ENCODE measurements at regions not wholly inside any gene's neighbourhood (a gene's known extent, or its start where the extent isn't known, plus 50 kb on each side); places are given as distances from the start of the nearest gene placed in this dataset.
A peak's percentile ranks its signal among the peaks of the same experiment; 100 is the strongest.
"Not testable (repeated sequence)": the region's sequence is repeated elsewhere in the genome, so short reads cannot be mapped to it uniquely, and the experiment has no call there.

DNA sequence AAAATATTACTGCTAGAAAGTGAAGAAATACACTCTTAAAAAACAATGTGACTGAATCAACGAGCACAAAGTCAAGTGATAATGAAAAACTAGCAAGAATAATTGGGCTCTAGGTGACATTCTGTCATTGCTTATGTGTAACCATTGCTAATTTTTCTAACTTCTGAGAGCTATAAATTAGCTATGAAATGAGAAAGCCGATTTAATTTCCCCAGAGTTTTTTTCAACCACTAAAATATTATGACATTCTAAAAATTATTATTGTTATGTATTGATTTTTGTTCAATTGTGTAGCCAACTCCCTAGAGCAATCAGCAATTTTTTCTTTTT, 458.6 kb upstream of the ATXN8OS start:
- DNase-seq = no peak

DNA sequence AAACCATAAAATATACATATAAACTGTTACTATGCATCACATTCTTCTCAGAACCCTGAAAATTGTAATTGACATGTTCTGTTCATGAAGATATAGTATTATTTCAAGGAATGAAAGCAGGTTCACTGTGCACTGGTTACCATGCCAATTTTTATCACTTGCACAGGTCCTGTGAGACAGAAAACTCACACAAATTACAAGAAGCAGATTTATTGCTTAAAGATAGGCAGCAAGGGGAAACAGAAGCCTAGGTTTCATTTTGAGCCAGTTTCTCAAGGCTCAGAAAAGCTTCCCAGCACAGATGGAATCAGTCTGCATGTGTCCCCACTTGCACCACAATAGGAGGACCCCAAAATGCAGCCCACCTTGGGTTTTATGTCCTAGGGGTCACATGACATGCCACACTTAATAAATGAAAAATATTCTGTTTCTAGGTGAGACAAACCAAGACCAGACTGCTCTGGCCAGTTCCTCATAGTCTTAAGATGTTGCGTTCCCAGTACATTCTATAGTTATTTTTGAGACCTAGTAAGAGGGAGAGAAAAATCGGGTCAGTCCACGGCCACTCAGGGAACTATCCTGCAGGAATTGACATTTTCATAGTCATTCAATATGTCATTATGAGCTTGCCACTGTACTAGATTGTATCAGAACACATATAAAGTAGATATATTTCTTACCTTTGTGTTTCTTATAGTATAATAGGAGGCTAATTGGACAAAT, 459.1 kb upstream of the ATXN8OS start:
- no peak for DNase-seq

DNA sequence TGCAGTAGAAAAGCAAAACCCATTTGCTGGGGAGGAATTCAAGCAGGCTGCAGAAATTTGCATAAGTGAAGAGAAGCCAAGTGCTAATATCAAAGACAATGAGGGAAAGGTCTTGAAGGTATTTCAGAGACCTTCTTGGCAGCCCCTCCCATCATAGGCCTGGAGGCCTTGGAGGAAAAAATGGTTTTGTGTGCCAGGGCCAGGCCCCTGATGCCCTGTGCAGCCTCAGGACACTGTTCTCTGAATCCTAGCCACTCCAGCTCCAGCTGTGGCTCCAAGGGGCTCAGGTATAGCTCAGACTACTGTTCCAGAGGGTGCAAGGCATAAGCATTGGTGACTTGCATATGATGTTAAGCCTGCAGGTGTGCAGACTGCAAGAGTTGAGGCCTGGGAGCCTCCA, 463.2 kb upstream of the ATXN8OS start:
- no peak for DNase-seq

DNA sequence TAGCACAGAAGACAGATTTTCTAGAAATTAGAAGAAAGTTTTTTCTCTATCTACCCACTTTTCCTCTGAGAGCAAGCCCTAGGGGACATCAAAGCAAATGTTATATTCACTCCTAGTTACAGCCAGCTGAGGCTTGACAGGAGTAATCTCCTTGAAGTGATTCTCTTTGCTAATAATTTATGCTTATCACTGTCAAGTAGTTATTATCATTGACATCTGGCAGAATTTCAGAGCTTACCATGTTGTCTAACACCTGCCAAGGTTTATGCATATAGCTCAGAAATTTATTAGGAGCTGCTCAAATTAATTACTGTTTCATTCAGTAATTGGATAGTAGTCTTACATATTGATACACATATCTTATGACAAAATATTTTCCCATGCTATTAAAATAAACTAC, 465.9 kb upstream of the ATXN8OS start:
- DNase-seq = no peak

DNA sequence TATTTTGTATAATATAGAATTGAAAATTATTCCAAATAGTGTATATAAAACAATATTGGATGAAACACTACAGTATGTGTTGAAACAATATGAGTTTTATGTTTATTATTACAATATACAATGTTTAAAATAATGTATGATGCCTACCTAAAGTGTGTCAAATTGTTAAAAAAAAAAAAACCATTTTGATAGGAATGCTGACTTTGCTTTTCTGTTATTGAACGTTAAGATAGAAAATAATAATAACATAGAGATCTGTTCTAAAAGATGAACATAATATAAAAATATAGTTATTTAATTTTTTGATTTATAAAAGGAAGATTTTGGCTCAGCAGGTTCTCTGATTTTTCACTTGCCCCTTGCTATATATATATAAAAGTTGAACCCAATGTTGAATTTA, 474.6 kb upstream of the ATXN8OS start:
- no peak for DNase-seq

DNA sequence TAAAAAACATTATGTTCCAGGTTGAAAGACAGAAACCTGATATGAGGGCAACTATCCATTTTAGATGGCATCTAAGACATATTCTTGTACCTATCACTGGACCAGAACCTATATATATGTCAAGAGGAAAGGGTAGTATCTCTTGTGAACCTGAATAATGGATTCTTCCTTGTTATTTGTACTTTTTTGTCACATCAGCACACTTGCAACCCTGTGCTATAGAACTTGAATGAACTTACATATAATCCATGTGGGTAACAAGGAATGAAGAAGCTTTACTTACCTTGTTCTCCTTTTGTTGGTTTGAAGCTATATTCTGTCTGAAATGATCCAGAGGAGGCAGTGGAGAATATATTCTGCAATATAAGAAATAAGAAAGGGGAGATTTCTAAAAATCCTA, 483.7 kb upstream of the ATXN8OS start:
- DNase-seq = no peak

DNA sequence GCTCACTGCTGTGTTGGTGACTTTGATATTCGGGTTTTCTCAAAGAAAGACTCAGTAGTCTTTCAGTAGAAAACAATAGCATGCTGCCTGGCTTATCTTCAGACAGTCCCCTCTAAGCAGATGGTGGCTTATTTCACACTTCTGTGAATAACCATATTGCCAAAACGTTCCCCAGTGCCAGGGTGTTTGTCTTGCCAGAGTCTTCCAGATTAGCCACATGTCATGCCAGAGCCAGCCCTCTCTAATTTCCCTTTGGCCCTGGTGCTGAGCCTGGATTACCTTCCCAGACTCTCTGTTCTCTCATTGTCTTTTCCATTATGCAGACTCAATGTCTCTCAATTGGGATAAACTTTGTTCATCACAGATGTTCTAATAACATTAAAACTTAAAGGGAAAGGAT, 488.0 kb upstream of the ATXN8OS start:
- peak; percentile 53 for DNase-seq

DNA sequence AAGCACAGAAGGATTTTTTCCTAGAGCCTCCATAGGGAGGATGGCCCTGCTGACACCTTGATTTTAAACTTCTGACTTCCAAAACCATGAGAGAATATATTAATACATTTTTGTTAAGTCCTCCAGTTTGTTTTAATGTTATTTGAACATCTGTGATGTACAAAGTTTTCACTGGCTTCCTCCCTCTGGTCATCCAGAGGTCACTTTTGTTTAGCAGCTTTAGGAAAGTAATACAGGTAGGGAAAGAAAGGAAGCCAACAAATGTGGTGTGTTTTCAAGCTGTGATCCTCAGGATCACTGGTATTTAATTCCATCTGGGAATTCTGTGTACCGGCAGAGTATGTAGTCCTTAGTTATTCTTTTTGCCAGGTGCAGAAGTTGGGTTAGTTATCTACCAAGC, 488.8 kb upstream of the ATXN8OS start:
- no peak for DNase-seq

DNA sequence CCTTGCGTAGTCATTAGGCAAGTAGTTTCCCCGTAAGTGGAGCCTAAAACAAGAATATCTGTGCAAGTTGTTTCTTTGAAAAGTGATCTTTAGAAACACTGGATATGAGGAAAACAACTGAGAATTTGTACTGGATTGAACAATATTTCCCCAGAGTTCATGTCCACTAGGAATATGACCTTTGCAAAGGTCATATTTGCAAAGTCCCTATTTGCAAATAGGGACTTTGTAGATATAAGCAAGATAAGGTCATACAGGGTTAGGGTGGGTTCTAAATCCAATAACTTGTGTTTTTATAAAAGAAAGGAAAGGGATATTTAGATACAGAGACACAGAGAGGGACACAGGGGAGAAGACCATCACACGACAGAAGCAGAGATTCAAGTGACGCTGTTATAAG, 489.2 kb upstream of the ATXN8OS start:
- DNase-seq = no peak

DNA sequence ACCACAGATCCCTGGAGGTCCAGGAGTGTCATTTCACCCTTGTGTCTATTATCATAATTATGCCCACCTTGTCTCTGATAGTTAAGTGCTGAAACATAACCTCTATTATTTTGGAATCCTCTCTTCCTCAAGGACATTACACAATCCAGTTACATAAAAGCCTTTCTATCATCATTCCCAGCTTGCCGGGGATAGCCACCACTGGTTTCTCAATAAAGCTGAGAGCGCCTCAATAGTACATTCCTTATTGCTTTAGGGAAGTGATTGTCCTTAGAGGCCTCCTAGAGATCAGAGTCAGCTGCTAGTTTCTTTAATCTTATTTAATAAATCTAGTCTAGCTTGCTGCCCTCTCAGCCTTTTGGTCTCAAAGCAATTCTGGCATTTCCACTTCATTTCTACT, 490.0 kb upstream of the ATXN8OS start:
- DNase-seq = no peak

DNA sequence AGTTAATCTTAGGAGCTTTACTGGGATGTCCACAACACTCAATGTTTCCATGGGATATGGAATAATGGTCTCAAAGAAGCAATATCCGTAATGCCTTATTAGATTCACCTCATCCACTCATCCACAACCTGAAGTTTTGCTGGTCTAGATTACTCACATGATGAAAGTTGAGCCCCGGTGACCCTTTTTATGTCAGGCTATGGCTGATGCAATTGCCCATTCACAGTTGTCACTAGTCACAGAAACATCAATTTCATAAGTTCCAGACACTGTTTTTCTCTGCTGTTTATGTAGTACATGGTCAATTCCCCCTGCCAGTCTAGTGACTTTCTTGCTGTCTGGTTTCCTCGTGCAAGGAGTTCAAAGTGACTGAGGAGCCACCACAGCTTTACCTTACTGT, 491.2 kb upstream of the ATXN8OS start:
- no peak for DNase-seq

DNA sequence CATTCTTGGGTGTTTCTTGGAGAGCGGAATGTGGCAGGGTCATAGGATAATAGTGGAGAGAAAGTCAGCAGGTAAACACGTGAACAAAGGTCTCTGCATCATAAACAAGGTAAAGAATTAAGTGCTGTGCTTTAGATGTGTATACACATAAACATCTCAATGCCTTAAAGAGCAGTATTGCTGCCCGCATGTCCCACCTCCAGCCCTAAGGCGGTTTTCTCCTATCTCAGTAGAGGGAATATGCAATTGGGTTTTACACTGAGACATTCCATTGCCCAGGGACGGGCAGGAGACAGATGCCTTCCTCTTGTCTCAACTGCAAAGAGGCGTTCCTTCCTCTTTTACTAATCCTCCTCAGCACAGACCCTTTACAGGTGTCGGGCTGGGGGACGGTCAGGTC, 492.6 kb upstream of the ATXN8OS start:
- DNase-seq = not testable (repeated sequence)

DNA sequence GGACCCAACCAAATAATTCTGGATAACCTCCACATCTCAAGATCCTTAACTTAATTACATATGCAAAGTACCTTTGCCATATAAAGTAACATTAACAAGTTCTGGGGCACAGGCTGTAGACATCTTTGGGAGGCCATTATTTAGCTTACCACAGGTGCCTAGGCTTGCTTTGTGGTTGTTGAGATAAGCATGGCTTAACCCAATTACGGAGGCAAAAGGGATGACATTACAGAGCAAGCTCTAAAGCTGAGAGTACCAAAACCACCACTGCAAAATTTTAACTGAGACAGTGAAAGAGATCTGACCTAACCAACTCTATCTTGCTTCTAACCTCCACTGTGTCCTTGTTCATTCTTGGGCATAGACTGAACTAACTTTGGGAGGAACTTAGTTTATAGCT, 502.9 kb upstream of the ATXN8OS start:
- no peak for DNase-seq

DNA sequence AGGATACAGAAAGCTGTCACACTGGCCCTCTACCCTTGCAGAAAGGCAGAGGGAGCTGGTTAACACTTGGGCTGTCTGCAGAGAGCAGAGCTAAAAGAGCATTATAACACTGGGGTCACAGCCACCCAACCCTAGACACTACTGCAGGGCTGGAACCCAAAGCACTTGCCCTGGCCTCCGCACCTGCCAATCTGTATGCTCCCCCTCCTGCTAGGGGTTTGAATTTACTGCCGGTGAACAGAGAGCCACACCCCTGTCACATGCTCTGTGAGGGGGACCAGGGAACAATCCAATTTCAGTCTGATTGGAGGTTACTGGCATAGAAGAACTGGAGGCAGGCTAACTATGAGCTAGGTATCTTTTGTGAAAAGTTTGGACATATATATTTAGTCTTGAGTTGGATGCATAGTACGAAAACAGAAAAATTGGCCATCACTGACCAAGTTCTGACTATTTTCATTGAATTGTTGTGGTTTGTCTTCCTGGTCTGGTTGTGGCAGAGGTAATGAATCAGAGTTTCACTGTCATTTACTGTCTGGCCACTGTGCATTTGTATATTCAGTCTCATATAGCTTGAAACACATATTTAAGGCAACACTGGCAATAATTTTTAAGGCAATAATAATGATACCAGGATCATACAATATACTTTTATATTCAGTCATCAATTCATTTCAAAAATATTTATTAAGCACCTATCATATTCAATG, 504.3 kb upstream of the ATXN8OS start:
- no peak for DNase-seq

DNA sequence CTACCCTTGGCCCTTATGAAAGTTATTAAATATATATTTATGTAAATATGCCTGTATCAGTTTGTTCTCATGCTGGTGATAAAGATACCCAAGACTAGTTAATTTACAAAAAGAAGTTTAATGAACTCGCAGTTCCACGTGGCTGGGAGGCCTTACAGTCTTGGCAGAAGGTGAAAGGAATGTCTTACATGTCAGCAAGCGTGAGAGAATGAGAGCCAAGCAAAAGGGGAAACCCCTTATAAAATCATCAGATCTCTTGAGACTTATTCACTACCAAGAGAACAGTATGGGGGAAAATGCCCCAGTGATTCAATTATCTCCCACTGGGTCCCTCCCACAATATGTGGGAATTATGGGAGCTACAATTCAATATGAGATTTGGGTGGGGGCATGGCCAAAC, 506.0 kb upstream of the ATXN8OS start:
- no peak for DNase-seq

DNA sequence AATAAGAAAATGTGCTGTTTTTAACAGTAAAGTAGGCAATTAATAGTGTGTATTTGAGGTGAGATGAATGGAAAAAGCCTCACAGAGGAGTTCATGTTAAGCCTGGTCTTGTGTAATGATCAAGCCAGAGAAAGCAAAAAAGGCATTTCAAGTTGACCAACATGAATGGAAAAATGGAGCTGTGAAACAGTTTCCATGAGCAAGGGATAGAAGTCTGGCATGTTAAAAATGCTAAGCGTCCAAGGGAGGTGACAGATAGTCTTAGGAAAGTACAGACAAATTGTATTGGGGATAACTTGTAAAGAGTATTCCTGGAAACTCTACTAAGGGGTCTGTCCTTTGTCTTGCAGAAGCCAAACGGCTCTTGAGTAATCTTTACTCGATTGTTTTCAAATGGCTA, 506.8 kb upstream of the ATXN8OS start:
- no peak for DNase-seq

DNA sequence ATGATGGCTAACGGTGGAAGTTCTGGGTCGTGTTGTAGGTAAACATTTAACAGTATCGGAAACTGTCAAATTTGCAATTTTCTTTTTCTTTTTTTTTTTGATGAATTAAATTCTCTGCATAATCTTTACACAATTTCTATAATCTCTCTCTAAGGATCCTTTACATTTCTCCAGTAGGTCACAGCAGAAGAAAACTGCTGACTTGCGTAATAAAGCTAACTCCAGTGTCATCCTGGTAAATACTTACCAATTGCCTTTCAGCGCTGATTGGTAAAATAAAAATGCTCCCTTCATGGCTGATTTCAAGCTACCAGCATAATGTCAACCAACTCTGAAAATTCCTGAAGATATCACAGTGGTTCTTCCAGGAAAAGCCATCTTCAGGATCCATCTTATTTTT, 510.5 kb upstream of the ATXN8OS start:
- no peak for DNase-seq

DNA sequence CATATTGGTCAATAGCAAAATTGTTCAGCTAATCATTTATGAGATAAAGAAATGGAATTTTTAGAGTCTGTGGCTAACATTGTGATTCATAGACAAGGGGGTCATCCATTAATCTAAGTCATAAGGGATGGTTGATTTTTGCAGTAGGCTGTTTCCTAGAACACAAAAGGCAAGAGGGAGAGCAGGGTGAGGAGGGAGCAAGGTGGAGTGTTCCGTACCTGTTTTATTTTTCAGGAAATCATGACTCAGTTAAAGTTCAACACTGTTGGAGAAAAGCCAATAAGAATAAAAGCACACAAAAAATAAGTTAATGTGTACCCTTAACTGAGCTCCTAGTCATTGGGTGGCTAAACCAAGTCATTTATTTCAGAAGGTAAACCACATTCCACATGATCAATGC, 512.4 kb upstream of the ATXN8OS start:
- no peak for DNase-seq

DNA sequence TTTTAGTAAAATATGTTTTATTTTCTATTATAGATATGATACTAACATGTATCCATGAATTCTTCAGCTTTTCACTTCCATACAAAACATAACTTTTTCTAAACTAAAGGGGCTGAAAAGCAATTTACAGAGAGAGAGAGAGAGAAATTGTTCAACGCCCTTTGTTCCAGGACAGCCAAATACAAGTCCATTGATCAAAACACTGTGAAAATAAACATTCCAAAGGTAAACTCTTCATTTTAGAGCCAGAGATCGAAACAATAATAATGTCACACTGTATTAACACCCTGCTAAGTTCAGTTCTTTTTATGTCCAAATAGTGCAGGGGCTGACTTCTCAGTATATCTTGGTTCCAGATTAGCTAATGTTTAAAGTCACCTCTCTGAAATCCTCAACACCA, 516.2 kb upstream of the ATXN8OS start:
- DNase-seq = no peak

DNA sequence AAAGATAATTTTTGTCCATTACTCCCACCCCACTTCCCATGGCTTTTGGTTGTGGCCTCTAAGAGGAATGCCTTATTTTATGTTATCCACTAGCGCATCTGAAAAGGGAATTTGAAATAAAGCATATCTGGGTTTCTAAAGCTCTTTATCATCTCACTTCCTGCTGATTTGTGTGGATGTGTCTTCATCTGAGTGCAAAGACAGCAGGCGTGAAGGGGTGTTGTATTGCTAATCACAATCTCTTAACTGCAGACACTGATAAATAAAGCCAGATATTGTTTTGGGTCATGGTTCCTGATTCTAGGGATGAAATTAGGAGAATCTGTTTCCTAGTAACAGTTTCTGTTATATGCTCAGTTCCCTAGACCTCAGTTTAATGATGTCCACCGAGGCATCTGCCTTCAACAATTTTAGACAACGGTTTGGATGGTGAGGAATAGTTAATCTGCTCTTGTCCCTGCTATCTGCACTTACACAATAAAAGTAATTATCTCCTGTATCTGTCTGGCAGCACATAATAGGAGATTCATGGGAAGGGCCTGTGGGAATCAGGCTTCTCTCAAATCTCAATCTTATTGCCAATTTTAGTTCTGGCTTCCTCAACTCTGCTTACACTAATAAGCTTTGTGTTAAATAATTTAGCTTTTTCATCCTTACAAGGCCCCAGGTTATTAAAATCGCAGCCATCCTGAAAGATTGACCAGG, 517.9 kb upstream of the ATXN8OS start:
- no peak for DNase-seq

DNA sequence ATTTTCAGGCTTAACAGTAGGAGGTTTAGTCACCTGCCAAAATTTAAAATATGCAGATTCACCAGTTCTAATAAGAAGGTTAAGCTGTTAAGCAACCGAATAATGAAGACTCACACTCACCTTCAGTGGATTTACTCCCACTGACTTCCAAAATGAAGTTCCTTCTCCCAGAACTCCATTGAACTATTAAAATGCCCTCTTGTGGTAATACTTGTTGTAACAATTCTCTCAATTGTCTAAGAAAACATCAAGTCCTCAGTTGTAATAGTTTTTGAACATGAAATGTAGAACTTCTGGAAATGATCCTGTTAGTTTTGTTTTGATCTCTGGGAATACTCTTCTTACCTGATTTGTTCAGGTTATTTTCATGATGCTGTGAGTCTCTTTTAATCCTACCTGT, 522.0 kb upstream of the ATXN8OS start:
- no peak for DNase-seq

DNA sequence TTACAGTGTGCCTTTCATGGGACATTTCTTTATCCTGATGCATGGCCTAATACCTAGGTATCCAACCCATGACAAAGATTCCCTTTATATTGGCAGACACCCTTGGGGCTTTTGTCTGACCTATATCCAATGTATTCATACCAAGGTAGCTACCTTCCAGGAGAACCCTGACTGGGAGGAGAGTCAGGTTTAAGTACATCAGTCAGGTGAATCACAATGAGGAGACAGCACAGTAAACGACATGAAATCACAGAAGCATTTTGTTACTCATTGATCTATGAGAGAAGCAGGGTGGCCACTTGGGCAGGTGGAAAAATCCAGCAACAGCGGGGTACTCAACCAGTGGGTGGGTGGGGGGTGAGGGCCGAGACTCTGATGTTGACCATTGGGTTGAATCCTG, 527.4 kb upstream of the ATXN8OS start:
- DNase-seq = no peak

DNA sequence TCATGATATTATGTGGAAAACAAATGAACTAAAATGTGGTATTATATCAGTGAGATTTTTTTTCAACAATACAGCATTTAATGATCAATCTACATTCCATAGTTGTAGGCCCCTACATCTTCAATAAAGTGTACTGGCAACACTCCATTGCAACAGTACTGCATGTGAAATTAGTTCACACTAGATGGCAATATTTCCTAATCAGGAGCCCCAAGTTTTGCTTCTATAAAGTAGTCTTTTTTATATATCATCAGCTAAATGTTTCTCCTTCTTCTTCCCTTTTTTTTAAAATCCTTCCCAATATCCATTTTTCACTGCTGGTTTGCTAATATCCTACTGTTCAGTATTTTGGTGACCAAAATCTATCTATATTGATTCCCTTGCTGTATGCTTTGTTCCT, 528.3 kb upstream of the ATXN8OS start:
- peak; percentile 0 for DNase-seq

DNA sequence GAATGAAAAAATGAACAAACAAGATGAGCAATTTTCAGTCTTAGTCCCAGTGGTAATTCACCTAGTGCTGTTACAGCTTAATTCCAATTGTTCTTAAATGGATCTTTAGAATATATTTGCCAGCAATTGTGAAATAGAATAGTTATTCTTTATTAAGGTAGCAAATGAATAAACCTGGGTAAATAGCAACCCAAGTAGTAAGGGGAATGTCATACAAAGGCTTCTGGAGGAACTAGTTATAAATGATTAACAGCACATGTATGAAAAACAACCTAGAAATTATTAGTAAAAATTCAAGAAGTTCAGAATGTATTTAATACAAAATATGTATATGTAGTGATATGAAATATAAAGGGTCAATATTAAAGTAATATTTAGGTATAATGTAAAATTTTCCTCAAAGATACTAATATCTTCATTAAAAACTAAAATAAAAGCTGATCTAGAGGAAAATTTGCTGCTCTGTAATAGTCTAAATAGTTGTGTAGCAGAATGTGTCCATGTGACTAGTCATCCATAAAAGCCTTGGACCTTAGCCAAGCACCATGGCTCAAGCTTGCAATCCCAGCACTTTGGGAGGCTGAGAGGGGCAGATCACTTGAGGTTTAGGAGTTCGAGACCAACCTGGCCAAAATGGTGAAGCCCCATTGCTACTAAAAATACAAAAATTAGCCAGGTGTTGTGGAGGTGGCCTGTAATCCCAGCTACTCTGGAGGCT, 535.9 kb upstream of the ATXN8OS start:
- DNase-seq = no peak

Data from NCI-H446 treated with DMSO at 0.1 percent for 48 hours (cell line).